Stomach (tissue), 8 donors: ENCODE measurements at regions not wholly inside any gene's neighbourhood (a gene's known extent, or its start where the extent isn't known, plus 50 kb on each side); places are given as distances from the start of the nearest gene placed in this dataset.

Source experiments
- DNase-seq, 2 donors: peaks; one replicate each; pipeline versions ENCODE4 v3.0.0 to v3.0.0-alpha.2; 2013 to 2019
- H3K27ac ChIP-seq, 5 donors: fragments of 200-600 bp in 4 of 5; sonication (generic) in 4 of 5; one replicate each; pipeline ENCODE4 v1.5.1; 2013 to 2019; ENCODE audit warnings: mild to moderate bottlenecking in 1 of 5, moderate library complexity in 1 of 5
- H3K27me3 ChIP-seq, 3 donors: fragments of 200-600 bp; sonication (generic); one replicate each; pipeline ENCODE4 v1.5.1; 2017 to 2019; ENCODE audit warnings: mixed run types in 1 of 3
- H3K36me3 ChIP-seq, 4 donors: fragments of 200-600 bp; sonication (generic); 1 replicate in 3 of 4; 2 replicates in 1 of 4; pipeline ENCODE4 v1.5.1; 2016 to 2019
- H3K4me1 ChIP-seq, 4 donors: fragments of 200-600 bp; sonication (generic); one replicate each; pipeline ENCODE4 v1.5.1; 2016 to 2019
- H3K4me3 ChIP-seq, 4 donors: fragments of 200-600 bp; sonication (generic) in 3 of 4; one replicate each; pipeline ENCODE4 v1.5.1; 2016 to 2019; ENCODE audit warnings: mild to moderate bottlenecking in 1 of 4
- H3K9me3 ChIP-seq, 4 donors: fragments of 200-600 bp; sonication (generic); one replicate each; pipeline ENCODE4 v1.5.1; 2016 to 2019
- CTCF ChIP-seq, 7 experiments: fragments of 450-650 bp in 4 of 7; fragments of 200-600 bp in 3 of 7; sonication (generic) in 3 of 7; IDR thresholded peaks; one replicate each; pipeline ENCODE4 v1.5.1; 2016 to 2019; ENCODE audit warnings: antibody characterized with exemption in 7 of 7, control low read depth in 2 of 7, mild to moderate bottlenecking in 1 of 7
- EP300 ChIP-seq: sonication (generic); formaldehyde crosslinking; IDR thresholded peaks from one replicate; pipeline ENCODE4 v1.6.1; 2017; ENCODE audit warnings: antibody characterized with exemption
- POLR2A ChIP-seq, 4 donors: fragments of 450-650 bp; IDR thresholded peaks; one replicate each; pipeline ENCODE4 v1.6.1; 2016; ENCODE audit warnings: antibody characterized with exemption in 4 of 4, control low read depth in 2 of 4, mild to moderate bottlenecking in 1 of 4, moderate library complexity in 1 of 4
- POLR2AphosphoS5 ChIP-seq, 3 donors: sonication (generic); formaldehyde crosslinking; IDR thresholded peaks; one replicate each; pipeline ENCODE4 v1.6.1; 2016; ENCODE audit warnings: antibody characterized with exemption in 3 of 3
- WGBS, 5 donors: extraction: QIAGEN DNeasy Blood & Tissue Kit in 3 of 5; methylation state at CpG; one replicate each; pipeline versions ENCODE4 v1.1.5 to v1.1.7; 2013 to 2018; 5-methylcytosine and 5-hydroxymethylcytosine counted together
- intact Hi-C: fragments of 100-400 bp; cut with DNase I; formaldehyde crosslinking; loops from one replicate; pipeline ENCODE4 v1.15.1; 2023; ENCODE audit warnings: low total_unique reads
- donor health status: healthy with polysubstance abuse.
- donor health status: Bipolar disorder and iron deficiency.
- donor health status: healthy.

- Histone ChIP-seq H3K27ac (peak overlapping the region in 2 of 5 donors; percentile 32 to 46), H3K9me3 (no peaks in the 10 kb centered on the region), H3K27me3 (peaks cover 0 to 5% (median 0%) of the 10 kb centered on the region in 3 donors), H3K4me1 (peaks cover 0 to 24% (median 21%) of the 10 kb centered on the region in 4 donors), H3K4me3 (no peak overlapping the region), H3K36me3 (no peaks in the 10 kb centered on the region)
- TF ChIP-seq EP300 (no peak), POLR2A (IDR thresholded peaks at IDR 0.05) (no peak), POLR2AphosphoS5 (IDR thresholded peaks at IDR 0.05) (no peak), CTCF (IDR thresholded peaks at IDR 0.05) (no peak)
- DNase-seq = no peak
- intact Hi-C loops = no loop called here
- 61 to 83% (median 75%) methylated on average over 9 of the region's 9 CpGs for WGBS, 5 donors
Observed at GRCh38 chr12:116635487-116635886, 76.3 kb downstream of the MAP1LC3B2 start.

GRCh38 chr12:116633476-116633875 is 74.3 kb downstream of the MAP1LC3B2 start:
- intact Hi-C loops = no loop called here
- DNase-seq = no peak

DNA sequence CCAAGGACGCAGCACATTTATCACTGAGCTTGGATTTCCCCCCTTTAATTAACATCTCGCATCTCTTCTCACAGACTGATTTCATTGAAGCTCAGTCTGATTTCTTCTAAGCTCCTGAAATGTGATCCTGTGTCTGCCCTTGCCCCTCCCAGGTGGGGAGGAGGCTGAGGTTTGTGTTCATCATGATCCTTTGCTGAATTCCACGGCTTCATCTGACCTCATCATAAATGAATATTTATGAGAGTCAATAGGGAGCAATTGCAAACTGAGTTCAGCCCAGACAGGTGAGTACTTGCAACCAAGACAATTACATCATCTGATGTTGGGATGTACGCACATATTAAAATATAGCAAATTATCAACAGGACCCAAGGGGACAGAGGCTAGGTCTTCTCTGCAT is 72.4 kb downstream of the MAP1LC3B2 start:
- no peak overlapping the region for H3K4me3 ChIP-seq
- intact Hi-C loops = no loop called here
- no peaks in the 10 kb centered on the region for H3K36me3 ChIP-seq
- DNase-seq = no peak
- H3K27me3 ChIP-seq = peaks cover 0 to 5% (median 0%) of the 10 kb centered on the region in 3 donors
- 84 to 93% (median 92%) methylated on average over 4 of the region's 4 CpGs for WGBS, 5 donors
- no peaks in the 10 kb centered on the region for H3K9me3 ChIP-seq
- H3K4me1 ChIP-seq = peaks cover 0 to 14% (median 9%) of the 10 kb centered on the region in 4 donors
- H3K27ac ChIP-seq = no peak overlapping the region
- no peak for TF ChIP-seq EP300
- no peak for TF ChIP-seq POLR2AphosphoS5 (IDR thresholded peaks at IDR 0.05)
- no peak for TF ChIP-seq CTCF (IDR thresholded peaks at IDR 0.05)
- TF ChIP-seq POLR2A (IDR thresholded peaks at IDR 0.05) = no peak

More at GRCh38 chr12:116633476-116633875, 74.3 kb downstream of the MAP1LC3B2 start:
- Histone ChIP-seq H3K9me3 (no peaks in the 10 kb centered on the region), H3K27me3 (peaks cover 0 to 5% (median 0%) of the 10 kb centered on the region in 3 donors), H3K27ac (no peak overlapping the region), H3K4me3 (no peak overlapping the region), H3K4me1 (peaks cover 0 to 24% (median 21%) of the 10 kb centered on the region in 4 donors), H3K36me3 (no peaks in the 10 kb centered on the region)
- no peak for TF ChIP-seq CTCF (IDR thresholded peaks at IDR 0.05)
- no peak for TF ChIP-seq EP300
- no peak for TF ChIP-seq POLR2AphosphoS5 (IDR thresholded peaks at IDR 0.05)
- TF ChIP-seq POLR2A (IDR thresholded peaks at IDR 0.05) = no peak
- WGBS, 5 donors = 69 to 79% (median 75%) methylated on average over 5 of the region's 5 CpGs

GRCh38 chr12:116630762-116631161 is 71.6 kb downstream of the MAP1LC3B2 start:
- H3K4me1 ChIP-seq = peaks cover 0 to 6% (median 2%) of the 10 kb centered on the region in 4 donors
- no peak for DNase-seq
- 77 to 84% (median 81%) methylated on average over 7 of the region's 7 CpGs for WGBS, 5 donors
- H3K27me3 ChIP-seq = peaks cover 0 to 10% (median 0%) of the 10 kb centered on the region in 3 donors
- H3K9me3 ChIP-seq = no peaks in the 10 kb centered on the region
- H3K27ac ChIP-seq = no peak overlapping the region
- intact Hi-C loops = no loop called here
- TF ChIP-seq CTCF (IDR thresholded peaks at IDR 0.05) (no peak), POLR2AphosphoS5 (IDR thresholded peaks at IDR 0.05) (no peak), POLR2A (IDR thresholded peaks at IDR 0.05) (no peak), EP300 (no peak)
- H3K36me3 ChIP-seq = no peaks in the 10 kb centered on the region
- H3K4me3 ChIP-seq = no peak overlapping the region
